ENCODE measurements at regions not wholly inside any gene's neighbourhood (a gene's known extent, or its start where the extent isn't known, plus 50 kb on each side); places are given as distances from the start of the nearest gene placed in this dataset.

DNA sequence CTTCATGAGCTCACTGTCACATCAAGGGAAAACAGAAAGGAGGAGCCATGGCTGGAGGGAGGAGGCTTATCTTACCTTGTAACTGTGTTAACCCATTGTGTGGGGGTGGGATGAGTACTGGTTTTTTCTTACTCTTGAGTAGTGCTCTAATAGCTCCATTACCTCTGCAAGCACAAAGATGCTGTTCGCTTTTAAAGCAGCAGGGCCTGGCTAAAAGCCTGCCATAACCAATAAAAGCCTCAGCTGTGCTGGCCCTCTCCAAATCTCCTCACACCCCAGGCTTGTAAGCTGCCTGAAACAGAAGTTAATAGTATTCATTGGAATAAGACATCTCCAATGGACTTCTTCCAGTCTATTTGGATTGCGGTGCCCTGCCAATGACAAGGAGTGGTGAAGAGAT is 544.1 kb downstream of the TUSC7 start:
- DNase-seq (ENCODE audit: low read depth) = no peak
- H3K4me3 ChIP-seq (ENCODE audit: low read depth, low read length) = no peak overlapping the region
- TF ChIP-seq, protein P1, sequence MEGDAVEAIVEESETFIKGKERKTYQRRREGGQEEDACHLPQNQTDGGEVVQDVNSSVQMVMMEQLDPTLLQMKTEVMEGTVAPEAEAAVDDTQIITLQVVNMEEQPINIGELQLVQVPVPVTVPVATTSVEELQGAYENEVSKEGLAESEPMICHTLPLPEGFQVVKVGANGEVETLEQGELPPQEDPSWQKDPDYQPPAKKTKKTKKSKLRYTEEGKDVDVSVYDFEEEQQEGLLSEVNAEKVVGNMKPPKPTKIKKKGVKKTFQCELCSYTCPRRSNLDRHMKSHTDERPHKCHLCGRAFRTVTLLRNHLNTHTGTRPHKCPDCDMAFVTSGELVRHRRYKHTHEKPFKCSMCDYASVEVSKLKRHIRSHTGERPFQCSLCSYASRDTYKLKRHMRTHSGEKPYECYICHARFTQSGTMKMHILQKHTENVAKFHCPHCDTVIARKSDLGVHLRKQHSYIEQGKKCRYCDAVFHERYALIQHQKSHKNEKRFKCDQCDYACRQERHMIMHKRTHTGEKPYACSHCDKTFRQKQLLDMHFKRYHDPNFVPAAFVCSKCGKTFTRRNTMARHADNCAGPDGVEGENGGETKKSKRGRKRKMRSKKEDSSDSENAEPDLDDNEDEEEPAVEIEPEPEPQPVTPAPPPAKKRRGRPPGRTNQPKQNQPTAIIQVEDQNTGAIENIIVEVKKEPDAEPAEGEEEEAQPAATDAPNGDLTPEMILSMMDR (IDR thresholded peaks at IDR 0.05; ENCODE audit: insufficient read depth, low read depth, low read length) = no peak

DNA sequence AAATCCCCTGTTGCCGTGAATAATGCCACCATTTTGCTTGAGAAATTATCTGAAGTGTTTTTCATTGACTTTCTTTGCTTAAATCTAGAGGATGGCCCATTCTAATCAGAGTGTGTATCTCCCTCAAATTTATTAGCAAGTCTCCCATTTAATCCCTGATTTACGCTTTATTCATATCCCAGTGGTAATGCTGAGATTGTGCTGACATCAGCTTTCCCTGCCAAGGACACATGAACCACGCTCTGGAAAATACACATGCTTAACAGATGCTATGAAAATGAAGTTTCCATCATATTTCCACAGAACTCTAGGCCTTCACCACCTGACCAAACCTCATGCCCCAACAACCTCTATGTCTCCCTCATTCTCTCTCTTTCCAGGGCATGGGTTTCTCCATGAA is 545.4 kb downstream of the TUSC7 start:
- no peak for DNase-seq (ENCODE audit: low read depth)
- H3K4me3 ChIP-seq (ENCODE audit: low read depth, low read length) = no peak overlapping the region
- TF ChIP-seq, protein P1 (IDR thresholded peaks at IDR 0.05; ENCODE audit: insufficient read depth, low read depth, low read length) = no peak

DNA sequence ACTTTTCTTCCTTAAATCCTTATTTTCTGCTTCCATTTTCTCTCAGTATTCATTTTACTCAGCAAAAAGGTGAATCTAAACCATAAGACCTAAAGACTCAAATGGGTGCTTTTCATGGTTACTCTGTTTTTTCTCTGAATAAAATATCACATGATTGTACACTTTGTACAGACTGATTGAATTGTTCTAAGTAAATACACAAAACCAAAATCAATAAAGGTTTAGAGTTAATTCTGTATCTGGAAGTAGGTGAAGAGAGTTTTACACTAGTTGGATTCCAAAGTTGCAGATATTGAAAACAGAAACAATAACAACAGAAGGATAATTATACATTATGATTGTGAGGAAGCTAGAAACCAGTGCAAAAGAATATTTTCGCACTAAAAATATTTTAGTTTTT is 546.2 kb downstream of the TUSC7 start:
- no peak overlapping the region for H3K4me3 ChIP-seq (ENCODE audit: low read depth, low read length)
- TF ChIP-seq, protein P1 (IDR thresholded peaks at IDR 0.05; ENCODE audit: insufficient read depth, low read depth, low read length) = no peak
- no peak for DNase-seq (ENCODE audit: low read depth)

DNA sequence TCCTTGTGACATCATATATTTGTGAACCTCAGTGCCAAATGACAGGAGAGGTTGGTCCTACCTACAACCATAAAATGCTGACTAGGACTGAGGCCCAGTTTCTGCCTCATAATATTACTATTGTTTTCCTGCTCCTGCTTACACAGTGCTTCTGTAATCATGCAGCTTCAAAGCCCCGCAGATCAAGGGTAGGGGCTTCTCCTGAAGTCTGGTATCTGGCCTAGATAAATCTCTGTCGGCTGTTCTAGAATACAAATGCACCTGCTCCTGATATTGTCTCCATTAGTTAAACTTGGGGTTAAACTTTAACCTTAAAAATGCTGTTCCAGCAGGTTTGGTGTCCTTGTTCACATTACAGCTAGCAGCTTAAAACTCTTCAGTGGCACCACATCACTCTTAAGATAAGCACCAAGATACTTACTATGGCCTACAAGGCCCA is 552.4 kb downstream of the TUSC7 start:
- TF ChIP-seq, protein P1 (IDR thresholded peaks at IDR 0.05; ENCODE audit: insufficient read depth, low read depth, low read length) = no peak
- no peak overlapping the region for H3K4me3 ChIP-seq (ENCODE audit: low read depth, low read length)

DNA sequence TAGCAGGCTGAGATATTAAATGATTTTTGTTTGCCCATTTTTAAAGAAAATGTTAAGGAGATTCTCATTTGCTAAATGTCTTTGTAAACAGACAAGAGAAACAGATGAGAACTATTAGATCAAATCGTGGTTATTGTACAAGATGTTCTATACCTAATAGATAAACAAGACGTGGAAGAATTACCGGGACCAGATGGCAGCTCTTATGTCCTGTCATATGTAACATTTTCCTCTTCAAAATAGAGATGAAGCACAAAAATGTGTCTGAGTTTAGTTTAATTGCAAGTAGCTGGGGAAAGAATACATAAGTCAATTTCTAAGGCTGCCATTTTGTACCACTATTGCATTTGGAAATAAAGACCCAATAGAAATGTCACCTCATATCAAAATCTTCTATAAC is 553.7 kb downstream of the TUSC7 start:
- TF ChIP-seq, protein P1 (IDR thresholded peaks at IDR 0.05; ENCODE audit: insufficient read depth, low read depth, low read length) = no peak
- no peak for DNase-seq (ENCODE audit: low read depth)
- no peak overlapping the region for H3K4me3 ChIP-seq (ENCODE audit: low read depth, low read length)

More for the DNA sequence above, 552.4 kb downstream of the TUSC7 start:
- no peak for DNase-seq (ENCODE audit: low read depth)

DNA sequence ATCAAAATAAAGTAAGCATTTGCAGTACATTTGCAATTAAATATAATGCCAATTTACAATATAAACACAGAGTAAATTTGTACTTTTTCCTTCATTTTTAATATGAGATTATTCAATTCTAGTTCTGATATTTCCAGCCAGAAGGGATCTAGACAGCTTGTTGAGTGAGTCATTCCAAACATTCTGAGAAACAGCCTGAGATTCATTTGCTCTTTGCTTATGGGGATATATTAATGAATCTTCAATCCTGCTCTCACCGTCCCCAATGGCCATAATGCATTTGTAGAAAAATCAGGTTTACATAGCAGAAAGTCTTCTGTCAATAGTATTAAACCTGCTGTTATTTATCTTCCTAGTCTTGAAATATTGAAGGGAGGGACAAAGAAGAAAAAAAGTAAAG is 554.2 kb downstream of the TUSC7 start:
- TF ChIP-seq, protein P1 (IDR thresholded peaks at IDR 0.05; ENCODE audit: insufficient read depth, low read depth, low read length) = no peak
- DNase-seq (ENCODE audit: low read depth) = no peak
- no peak overlapping the region for H3K4me3 ChIP-seq (ENCODE audit: low read depth, low read length)
